ENCODE measurements at regions not wholly inside any gene's neighbourhood (a gene's known extent, or its start where the extent isn't known, plus 50 kb on each side); places are given as distances from the start of the nearest gene placed in this dataset.

DNA sequence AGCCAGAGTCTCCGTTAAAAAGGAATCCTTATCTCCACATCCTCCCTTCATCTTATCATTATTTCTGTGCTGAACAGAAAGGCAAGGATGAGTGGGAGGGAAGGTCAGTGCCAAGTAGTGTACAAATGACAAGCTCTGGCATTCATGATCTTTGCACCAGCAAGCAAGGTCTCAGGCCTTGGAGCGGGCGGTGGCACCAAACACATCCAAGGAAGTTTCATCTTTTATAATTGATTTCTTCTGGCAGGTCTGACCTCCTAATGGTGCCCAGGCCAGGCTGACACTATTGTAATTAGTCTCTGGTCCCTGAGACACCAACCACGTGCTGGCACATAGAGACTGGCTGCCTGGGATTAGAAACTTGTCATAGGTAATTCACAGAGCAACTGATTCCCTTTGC, 336.6 kb downstream of the EN1 start:
- TF ChIP-seq, protein P1, sequence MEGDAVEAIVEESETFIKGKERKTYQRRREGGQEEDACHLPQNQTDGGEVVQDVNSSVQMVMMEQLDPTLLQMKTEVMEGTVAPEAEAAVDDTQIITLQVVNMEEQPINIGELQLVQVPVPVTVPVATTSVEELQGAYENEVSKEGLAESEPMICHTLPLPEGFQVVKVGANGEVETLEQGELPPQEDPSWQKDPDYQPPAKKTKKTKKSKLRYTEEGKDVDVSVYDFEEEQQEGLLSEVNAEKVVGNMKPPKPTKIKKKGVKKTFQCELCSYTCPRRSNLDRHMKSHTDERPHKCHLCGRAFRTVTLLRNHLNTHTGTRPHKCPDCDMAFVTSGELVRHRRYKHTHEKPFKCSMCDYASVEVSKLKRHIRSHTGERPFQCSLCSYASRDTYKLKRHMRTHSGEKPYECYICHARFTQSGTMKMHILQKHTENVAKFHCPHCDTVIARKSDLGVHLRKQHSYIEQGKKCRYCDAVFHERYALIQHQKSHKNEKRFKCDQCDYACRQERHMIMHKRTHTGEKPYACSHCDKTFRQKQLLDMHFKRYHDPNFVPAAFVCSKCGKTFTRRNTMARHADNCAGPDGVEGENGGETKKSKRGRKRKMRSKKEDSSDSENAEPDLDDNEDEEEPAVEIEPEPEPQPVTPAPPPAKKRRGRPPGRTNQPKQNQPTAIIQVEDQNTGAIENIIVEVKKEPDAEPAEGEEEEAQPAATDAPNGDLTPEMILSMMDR (IDR thresholded peaks at IDR 0.05; ENCODE audit: insufficient read depth, low read depth, low read length), result no peak
- no peak for TF ChIP-seq EZH2 (IDR thresholded peaks at IDR 0.05; ENCODE audit: insufficient read depth, low read length)
